GM12878 (cell line): ENCODE measurements at regions not wholly inside any gene's neighbourhood (a gene's known extent, or its start where the extent isn't known, plus 50 kb on each side); places are given as distances from the start of the nearest gene placed in this dataset.

Source experiments
- BCL11A ChIP-seq: IDR thresholded peaks from 2 replicates; pipeline ENCODE4 v1.6.1; 2011; ENCODE audit warnings: low read depth, low read length
- CBFB ChIP-seq: IDR thresholded peaks from 2 replicates; pipeline ENCODE4 v1.6.1; 2016; ENCODE audit warnings: antibody characterized with exemption, low read depth
- CBX3 ChIP-seq: fragments of 200-600 bp; sonication (generic); IDR thresholded peaks from 2 replicates; pipeline ENCODE4 v1.6.1; 2016; ENCODE audit warnings: low read depth, borderline replicate concordance
- EED ChIP-seq: sonication (generic); IDR thresholded peaks from 2 replicates; pipeline ENCODE4 v1.6.1; 2016; ENCODE audit warnings: antibody characterized with exemption, low read depth
- EP300 ChIP-seq, 2 experiments: fragments of 150-350 bp in 1 of 2; IDR thresholded peaks; 2 replicates each; pipeline ENCODE4 v1.6.1; 2011 to 2012; ENCODE audit warnings: low read depth in 2 of 2, low read length in 2 of 2, borderline replicate concordance in 1 of 2, improper control_type of control experiment in 1 of 2, inconsistent platforms in 1 of 2; ENCODE audit not compliant: control insufficient read depth in 1 of 2
- EZH2 ChIP-seq: IDR thresholded peaks from 2 replicates; pipeline ENCODE4 v1.6.1; 2012; ENCODE audit warnings: low read depth, mild to moderate bottlenecking, control low read depth, inconsistent platforms, low read length, borderline replicate concordance; ENCODE audit not compliant: control insufficient read depth
- HCFC1 ChIP-seq: fragments of 150-350 bp; IDR thresholded peaks from 2 replicates; pipeline ENCODE4 v1.6.1; 2014; ENCODE audit warnings: low read length
- HSF1 ChIP-seq: fragments of 150-350 bp; IDR thresholded peaks from 2 replicates; pipeline ENCODE4 v1.6.1; 2014; ENCODE audit warnings: mild to moderate bottlenecking, low read depth, low read length
- IKZF1 ChIP-seq: fragments of 450-650 bp; conservative IDR thresholded peaks from 2 replicates; pipeline ENCODE4 v1.6.1; 2017; ENCODE audit warnings: antibody characterized with exemption, mild to moderate bottlenecking
- IKZF2 ChIP-seq, 2 experiments: fragments of 450-650 bp; IDR thresholded peaks; 2 replicates each; pipeline ENCODE4 v1.6.1; 2017; ENCODE audit warnings: mild to moderate bottlenecking in 2 of 2, moderate library complexity in 2 of 2
- IRF4 ChIP-seq: IDR thresholded peaks from 2 replicates; pipeline ENCODE4 v1.6.1; 2011; ENCODE audit warnings: low read depth, low read length
- JUNB ChIP-seq: IDR thresholded peaks from 2 replicates; pipeline ENCODE4 v1.6.1; 2016; ENCODE audit warnings: antibody characterized with exemption, mild to moderate bottlenecking
- KDM1A ChIP-seq: fragments of 200-600 bp; sonication (generic); IDR thresholded peaks from 2 replicates; pipeline ENCODE4 v1.6.1; 2016; ENCODE audit warnings: borderline replicate concordance
- LARP7 ChIP-seq: fragments of 450-650 bp; IDR thresholded peaks from 2 replicates; pipeline ENCODE4 v1.6.1; 2017; ENCODE audit warnings: mild to moderate bottlenecking
- MEF2B ChIP-seq: fragments of 450-650 bp; IDR thresholded peaks from 2 replicates; pipeline ENCODE4 v1.6.1; 2018; ENCODE audit warnings: mild to moderate bottlenecking, moderate library complexity; ENCODE audit not compliant: partially characterized antibody, poor library complexity, severe bottlenecking
- MLLT1 ChIP-seq: fragments of 450-650 bp; IDR thresholded peaks from 2 replicates; pipeline ENCODE4 v1.6.1; 2016; ENCODE audit warnings: mild to moderate bottlenecking
- NFIC ChIP-seq: IDR thresholded peaks from 2 replicates; pipeline ENCODE4 v1.6.1; 2012; ENCODE audit warnings: low read depth, mild to moderate bottlenecking, inconsistent platforms, low read length, moderate library complexity
- POLR2AphosphoS5 ChIP-seq: IDR thresholded peaks from 2 replicates; pipeline ENCODE4 v1.6.1; 2011; ENCODE audit warnings: mild to moderate bottlenecking, low read length, inconsistent platforms
- RB1 ChIP-seq: fragments of 450-650 bp; formaldehyde crosslinking; IDR thresholded peaks from 2 replicates; pipeline ENCODE4 v1.6.1; 2017; ENCODE audit warnings: mild to moderate bottlenecking, borderline replicate concordance
- RUNX3 ChIP-seq: IDR thresholded peaks from 2 replicates; pipeline ENCODE4 v1.6.1; 2012; ENCODE audit warnings: low read length, inconsistent platforms
- SKIL ChIP-seq: fragments of 450-650 bp; IDR thresholded peaks from 2 replicates; pipeline ENCODE4 v1.6.1; 2017; ENCODE audit warnings: mild to moderate bottlenecking, low read depth, inconsistent platforms; ENCODE audit not compliant: poor library complexity, severe bottlenecking
- SMAD1 ChIP-seq: fragments of 450-650 bp; IDR thresholded peaks from 2 replicates; pipeline ENCODE4 v1.6.1; 2018; ENCODE audit warnings: mild to moderate bottlenecking, low read depth; ENCODE audit not compliant: partially characterized antibody
- SMARCA5 ChIP-seq: fragments of 450-650 bp; IDR thresholded peaks from 2 replicates; pipeline ENCODE4 v1.6.1; 2017; ENCODE audit warnings: mild to moderate bottlenecking
- SPI1 ChIP-seq: IDR thresholded peaks from 2 replicates; pipeline ENCODE4 v1.6.1; 2011; ENCODE audit warnings: low read depth, mild to moderate bottlenecking, low read length, moderate library complexity, borderline replicate concordance; ENCODE audit not compliant: insufficient read depth
- SREBF1 ChIP-seq: IDR thresholded peaks from 2 replicates; pipeline ENCODE4 v1.6.1; 2012; ENCODE audit warnings: mild to moderate bottlenecking, low read length
- TARDBP ChIP-seq: IDR thresholded peaks from 2 replicates; pipeline ENCODE4 v1.6.1; 2016; ENCODE audit warnings: borderline replicate concordance
- TBL1XR1 ChIP-seq: IDR thresholded peaks from 2 replicates; pipeline ENCODE4 v1.6.1; 2012; ENCODE audit warnings: low read depth, low read length, improper control_type of control experiment
- TCF3 ChIP-seq: IDR thresholded peaks from 2 replicates; pipeline ENCODE4 v1.6.1; 2012; ENCODE audit warnings: low read depth, mild to moderate bottlenecking, low read length, borderline replicate concordance; ENCODE audit not compliant: insufficient read depth
- ZBED1 ChIP-seq: IDR thresholded peaks from 2 replicates; pipeline ENCODE4 v1.6.1; 2016; ENCODE audit warnings: borderline replicate concordance
- ZNF24 ChIP-seq: fragments of 450-650 bp; IDR thresholded peaks from 2 replicates; pipeline ENCODE4 v1.6.1; 2017; ENCODE audit warnings: antibody characterized with exemption, mild to moderate bottlenecking
- ZNF384 ChIP-seq: IDR thresholded peaks from 2 replicates; pipeline ENCODE4 v1.6.1; 2012; ENCODE audit warnings: low read depth, mild to moderate bottlenecking, low read length, improper control_type of control experiment, borderline replicate concordance

- TF ChIP-seq MLLT1 = no peak
- TF ChIP-seq LARP7 = no peak
- no peak for TF ChIP-seq TARDBP
- TF ChIP-seq HCFC1 = no peak
- no peak for TF ChIP-seq POLR2AphosphoS5
- 0 out of 2 replicates have a peak, but pooled peaks have one; percentile 47 for TF ChIP-seq EED
- TF ChIP-seq MEF2B = peak; percentile 42
- peak; percentile 41; the same call in 1 of the 2 replicates for TF ChIP-seq CBFB
- TF ChIP-seq JUNB = peak; percentile 66
- TF ChIP-seq KDM1A = no peak
- 0 out of 2 replicates have a peak, but pooled peaks have one; percentile 1 for TF ChIP-seq SMARCA5
- TF ChIP-seq BCL11A = peak; percentile 71
- TF ChIP-seq RB1 = no peak
- TF ChIP-seq SPI1 = no peak
- TF ChIP-seq TCF3 = 0 out of 2 replicates have a peak, but pooled peaks have one; percentile 67
- TF ChIP-seq NFIC = 0 out of 2 replicates have a peak, but pooled peaks have one; percentile 37
- no peak for TF ChIP-seq TBL1XR1
- TF ChIP-seq EP300 (IDR thresholded peaks at IDR 0.05; ENCODE audit: borderline replicate concordance in 1 of 2, control insufficient read depth in 1 of 2, low read depth in 2 of 2, low read length in 2 of 2) = peak; percentile 63 to 69; a peak in 2 of 4 replicates
- peak; percentile 79 for TF ChIP-seq ZNF24
- no peak for TF ChIP-seq SMAD1
- peak; percentile 67 for TF ChIP-seq IKZF1
- peak; percentile 28; the same call in 1 of the 2 replicates for TF ChIP-seq IRF4
- TF ChIP-seq SKIL = peak; percentile 73
- no peak for TF ChIP-seq SREBF1
- TF ChIP-seq CBX3 = no peak
- peak; percentile 73 for TF ChIP-seq RUNX3
- TF ChIP-seq EZH2 = no peak
- TF ChIP-seq ZNF384 = no peak
- no peak for TF ChIP-seq ZBED1
- TF ChIP-seq HSF1 = no peak
- peak; percentile 69 to 75; a peak in 3 of 4 replicates for TF ChIP-seq IKZF2 (IDR thresholded peaks at IDR 0.05)
These were observed 441.2 kb upstream of the ZNF462 start (continued) for GRCh38 chr9:106421772-106422171.
